Activated naive CD8-positive, alpha-beta T cell treated with anti-CD3 and anti-CD28 coated beads, Interleukin-2, amount 10 ng/mL, durations not matched to agents 7 days and 5 days (primary cell): ENCODE measurements at regions not wholly inside any gene's neighbourhood (a gene's known extent, or its start where the extent isn't known, plus 50 kb on each side); places are given as distances from the start of the nearest gene placed in this dataset.

Experiments used
- ATAC-seq: fragments of 150-1000 bp; cut with Tn5 transposase; one replicate; pipeline ENCODE4 v1.10.0; 2021; ENCODE audit warnings: low read depth, moderate library complexity
- POLR2A ChIA-PET: fragments of 350-600 bp; sonication (Branson Sonifier 250); formaldehyde crosslinking; loops from one replicate; lab custom pipeline; 2021; ENCODE audit warnings: antibody characterized with exemption; lab: Charles Lee
- DNase-seq: peaks from one replicate; pipeline ENCODE4 v3.0.0; 2021
- H3K27ac Mint-ChIP-seq: one replicate; pipeline ENCODE4 v1.8.0; 2022; ENCODE audit warnings: mild to moderate bottlenecking, mixed read lengths
- H3K27me3 Mint-ChIP-seq: one replicate; pipeline ENCODE4 v1.8.0; 2022; ENCODE audit warnings: mild to moderate bottlenecking, moderate library complexity, mixed read lengths
- H3K36me3 Mint-ChIP-seq: one replicate; pipeline ENCODE4 v1.8.0; 2021; ENCODE audit warnings: mild to moderate bottlenecking, mixed read lengths
- H3K4me1 Mint-ChIP-seq: one replicate; pipeline ENCODE4 v1.8.0; 2021; ENCODE audit warnings: mixed read lengths
- H3K4me3 Mint-ChIP-seq: one replicate; pipeline ENCODE4 v1.8.0; 2022; ENCODE audit warnings: mild to moderate bottlenecking, moderate library complexity, mixed read lengths
- H3K9me3 Mint-ChIP-seq: one replicate; pipeline ENCODE4 v1.8.0; 2021; ENCODE audit warnings: mixed read lengths

DNA sequence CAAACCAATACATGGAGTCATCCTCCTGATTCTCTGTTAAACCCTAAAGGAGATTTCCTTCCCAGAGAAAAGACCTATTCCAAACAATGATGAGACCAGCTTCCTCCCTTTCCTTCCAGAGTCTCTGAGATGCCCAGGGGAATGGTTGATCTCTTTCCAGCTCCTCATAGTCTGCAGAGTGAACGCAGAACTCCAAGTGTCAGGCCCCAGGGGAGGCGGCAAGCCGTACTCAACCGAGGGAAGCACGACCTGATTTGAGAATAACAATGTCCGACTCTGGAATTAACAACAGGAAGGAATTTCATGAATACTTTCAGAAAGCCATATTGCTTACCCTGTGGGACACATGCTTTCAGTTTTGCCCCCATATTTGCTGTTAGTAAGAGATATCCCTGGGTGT is 241.7 kb upstream of the GLI3 start:
- no peaks in the 10 kb centered on the region for H3K27me3 Mint-ChIP-seq
- H3K27ac Mint-ChIP-seq = no peak overlapping the region
- no peak overlapping the region for H3K4me3 Mint-ChIP-seq
- no peaks in the 10 kb centered on the region for H3K4me1 Mint-ChIP-seq
- H3K9me3 Mint-ChIP-seq = peaks cover 1% of the 10 kb centered on the region
- POLR2A ChIA-PET = no interaction called here
- no peaks in the 10 kb centered on the region for H3K36me3 Mint-ChIP-seq
- no peak for ATAC-seq
- no peak for DNase-seq

GRCh38 chr7:42476255-42476654 is 239.2 kb upstream of the GLI3 start:
- no peaks in the 10 kb centered on the region for H3K27me3 Mint-ChIP-seq
- H3K4me1 Mint-ChIP-seq = no peaks in the 10 kb centered on the region
- H3K36me3 Mint-ChIP-seq = no peaks in the 10 kb centered on the region
- H3K9me3 Mint-ChIP-seq = peaks cover 6% of the 10 kb centered on the region
- no peak for ATAC-seq
- H3K27ac Mint-ChIP-seq = no peak overlapping the region
- no peak overlapping the region for H3K4me3 Mint-ChIP-seq
- POLR2A ChIA-PET = no interaction called here
- no peak for DNase-seq

DNA sequence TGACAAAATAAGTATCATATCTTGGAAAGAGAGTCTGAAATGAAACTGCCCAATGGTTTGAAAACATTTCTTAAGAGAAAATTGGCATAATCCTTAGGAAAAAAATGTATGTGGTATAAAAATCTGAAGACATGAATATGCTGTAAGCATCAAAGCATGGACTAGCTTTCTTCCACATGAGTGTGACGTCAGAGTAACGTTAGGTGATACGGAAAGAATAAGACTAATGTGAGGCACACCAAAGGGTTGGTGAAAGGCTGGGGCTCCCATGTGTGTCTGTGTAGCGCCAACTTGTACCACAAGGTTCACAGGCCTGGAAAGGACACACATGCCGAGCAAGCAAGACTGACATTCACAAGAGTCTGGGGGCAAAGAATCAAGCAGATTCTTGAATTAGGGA is 238.1 kb upstream of the GLI3 start:
- Mint-ChIP-seq H3K36me3 (no peaks in the 10 kb centered on the region), H3K4me1 (no peaks in the 10 kb centered on the region), H3K27ac (no peak overlapping the region), H3K9me3 (peaks cover 6% of the 10 kb centered on the region), H3K4me3 (no peak overlapping the region), H3K27me3 (no peaks in the 10 kb centered on the region)
- no peak for ATAC-seq
- POLR2A ChIA-PET = no interaction called here
- no peak for DNase-seq

DNA sequence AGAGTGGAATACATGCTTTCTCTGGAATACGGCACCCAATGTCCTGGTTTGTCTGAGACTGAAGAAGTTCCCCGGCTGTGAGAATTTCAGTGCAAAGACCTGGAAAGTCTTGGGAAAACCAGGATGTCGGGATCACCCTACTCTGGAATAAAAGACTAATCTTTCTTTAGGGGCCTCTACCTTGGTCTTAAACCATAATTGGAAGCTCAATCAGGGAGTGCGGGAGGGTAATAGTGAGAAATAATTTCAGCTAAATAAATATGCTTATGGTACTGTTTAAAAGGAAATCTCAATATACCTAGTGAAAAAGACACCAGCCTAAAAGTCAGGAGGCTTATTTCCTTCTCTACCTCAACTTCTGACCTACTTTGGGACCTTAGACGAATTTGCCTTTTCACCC is 236.1 kb upstream of the GLI3 start:
- H3K27ac Mint-ChIP-seq = no peak overlapping the region

DNA sequence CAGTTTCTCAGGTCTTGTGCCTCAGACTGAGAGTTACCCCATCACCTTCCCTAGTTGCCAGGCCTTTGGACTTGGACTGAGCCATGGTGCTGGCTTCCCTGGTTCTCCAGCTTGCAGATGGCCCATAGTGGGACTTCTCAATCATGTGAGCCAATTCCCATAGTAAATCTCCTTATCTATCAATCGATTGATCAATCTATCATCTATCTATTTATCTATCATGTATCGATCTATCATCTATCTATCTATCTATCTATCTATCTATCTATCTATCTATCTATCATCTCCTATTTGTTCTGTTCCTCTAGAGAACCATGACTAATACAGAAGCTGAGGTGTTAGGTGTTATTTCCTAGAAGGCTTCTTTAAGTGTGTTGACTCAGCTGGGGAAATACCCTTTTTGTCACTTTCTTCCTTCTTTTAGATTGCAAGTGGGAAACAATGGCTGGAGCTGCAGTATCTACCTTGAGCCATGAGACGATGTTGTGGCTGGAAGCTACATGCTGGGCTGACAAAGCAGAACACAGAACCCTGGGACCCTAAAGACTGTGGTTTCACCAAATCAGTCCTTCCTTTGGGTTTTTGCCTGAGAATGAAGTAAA is 234.7 kb upstream of the GLI3 start:
- no peak overlapping the region for H3K27ac Mint-ChIP-seq
- no peaks in the 10 kb centered on the region for H3K36me3 Mint-ChIP-seq
- ATAC-seq (no peak), DNase-seq (no peak)
- POLR2A ChIA-PET = no interaction called here
- H3K9me3 Mint-ChIP-seq = peaks cover 5% of the 10 kb centered on the region
- H3K4me1 Mint-ChIP-seq = no peaks in the 10 kb centered on the region
- H3K4me3 Mint-ChIP-seq = no peak overlapping the region
- H3K27me3 Mint-ChIP-seq = no peaks in the 10 kb centered on the region

More for the DNA sequence above, 236.1 kb upstream of the GLI3 start:
- POLR2A ChIA-PET = no interaction called here
- Mint-ChIP-seq H3K9me3 (peaks cover 6% of the 10 kb centered on the region), H3K36me3 (no peaks in the 10 kb centered on the region), H3K27me3 (no peaks in the 10 kb centered on the region), H3K4me3 (no peak overlapping the region), H3K4me1 (no peaks in the 10 kb centered on the region)
- ATAC-seq (no peak), DNase-seq (no peak)

DNA sequence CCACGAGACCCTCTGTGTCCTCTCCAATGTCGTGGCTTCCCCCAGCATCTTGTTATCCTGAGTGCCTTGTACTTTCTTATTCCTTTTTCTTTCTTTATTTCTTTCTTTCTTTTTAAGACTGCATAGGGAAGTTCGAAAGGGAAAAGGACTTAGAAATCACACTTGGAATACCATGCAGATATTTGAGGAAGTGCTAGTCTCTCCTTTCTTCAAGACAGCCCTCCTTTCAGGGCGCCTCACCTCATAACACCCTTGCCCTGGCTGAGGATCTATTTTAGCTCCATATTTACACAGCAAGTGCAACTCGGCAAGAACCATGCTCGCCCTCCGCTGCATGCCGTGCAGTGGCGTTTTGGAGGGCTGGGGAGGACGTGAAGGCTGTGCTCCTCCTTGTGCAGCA is 232.3 kb upstream of the GLI3 start:
- Mint-ChIP-seq H3K9me3 (peaks cover 7% of the 10 kb centered on the region), H3K36me3 (no peaks in the 10 kb centered on the region), H3K4me3 (no peak overlapping the region), H3K4me1 (no peaks in the 10 kb centered on the region), H3K27ac (no peak overlapping the region), H3K27me3 (no peaks in the 10 kb centered on the region)
- POLR2A ChIA-PET = no interaction called here
- DNase-seq (no peak), ATAC-seq (no peak)

- DNase-seq = no peak
- Mint-ChIP-seq H3K4me1 (no peaks in the 10 kb centered on the region), H3K27me3 (no peaks in the 10 kb centered on the region), H3K27ac (no peak overlapping the region), H3K36me3 (no peaks in the 10 kb centered on the region), H3K4me3 (no peak overlapping the region), H3K9me3 (peaks cover 7% of the 10 kb centered on the region)
- POLR2A ChIA-PET = no interaction called here
- ATAC-seq = no peak
These were observed 231.5 kb upstream of the GLI3 start for GRCh38 chr7:42468471-42468870.

DNA sequence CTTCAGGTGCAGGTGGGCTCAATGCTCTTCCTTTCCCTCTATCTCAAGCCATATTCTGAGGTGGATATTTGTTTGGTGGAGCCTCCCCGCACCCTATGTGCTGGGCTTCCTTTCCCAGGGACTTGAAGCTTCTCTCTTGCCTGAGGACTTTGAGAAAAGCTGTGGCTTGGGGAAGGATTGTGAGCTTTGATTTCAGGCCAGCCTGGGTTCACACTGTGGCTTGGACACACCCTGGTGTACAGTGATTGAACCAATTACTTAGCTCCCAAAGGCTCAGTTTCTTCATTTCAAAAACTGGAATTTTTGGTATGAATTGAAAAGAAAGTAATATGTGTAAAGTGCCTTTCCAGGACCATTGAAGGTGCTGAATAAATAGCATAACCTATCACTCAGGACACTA is 224.5 kb upstream of the GLI3 start:
- ATAC-seq (no peak), DNase-seq (no peak)
- H3K9me3 Mint-ChIP-seq = peaks cover 3% of the 10 kb centered on the region
- H3K36me3 Mint-ChIP-seq = no peaks in the 10 kb centered on the region
- no peak overlapping the region for H3K27ac Mint-ChIP-seq
- no peaks in the 10 kb centered on the region for H3K27me3 Mint-ChIP-seq
- H3K4me1 Mint-ChIP-seq = no peaks in the 10 kb centered on the region
- H3K4me3 Mint-ChIP-seq = no peak overlapping the region
- POLR2A ChIA-PET = no interaction called here

DNA sequence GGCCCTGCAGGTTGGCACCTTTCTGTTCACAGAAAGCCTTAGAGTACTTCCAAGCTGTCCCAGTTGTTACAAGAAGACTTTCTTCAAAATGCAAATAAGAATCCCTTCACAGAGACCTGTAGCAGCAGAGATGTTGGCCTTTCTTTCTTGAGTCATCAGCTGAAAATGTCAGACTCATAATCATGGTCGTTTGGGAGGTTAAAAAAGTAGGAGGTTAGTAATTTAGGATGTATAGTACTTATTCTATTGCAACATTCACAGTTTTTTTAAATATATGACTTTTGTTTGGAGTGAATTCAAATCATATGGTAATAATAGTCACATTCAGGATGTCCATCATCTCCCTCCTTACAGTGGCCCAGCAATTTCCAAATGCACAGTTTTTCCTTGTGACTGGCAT is 223.9 kb upstream of the GLI3 start:
- POLR2A ChIA-PET = no interaction called here
- H3K27me3 Mint-ChIP-seq = no peaks in the 10 kb centered on the region
- H3K4me3 Mint-ChIP-seq = no peak overlapping the region
- ATAC-seq (no peak), DNase-seq (no peak)
- no peak overlapping the region for H3K27ac Mint-ChIP-seq
- no peaks in the 10 kb centered on the region for H3K9me3 Mint-ChIP-seq
- H3K4me1 Mint-ChIP-seq = no peaks in the 10 kb centered on the region
- H3K36me3 Mint-ChIP-seq = no peaks in the 10 kb centered on the region

DNA sequence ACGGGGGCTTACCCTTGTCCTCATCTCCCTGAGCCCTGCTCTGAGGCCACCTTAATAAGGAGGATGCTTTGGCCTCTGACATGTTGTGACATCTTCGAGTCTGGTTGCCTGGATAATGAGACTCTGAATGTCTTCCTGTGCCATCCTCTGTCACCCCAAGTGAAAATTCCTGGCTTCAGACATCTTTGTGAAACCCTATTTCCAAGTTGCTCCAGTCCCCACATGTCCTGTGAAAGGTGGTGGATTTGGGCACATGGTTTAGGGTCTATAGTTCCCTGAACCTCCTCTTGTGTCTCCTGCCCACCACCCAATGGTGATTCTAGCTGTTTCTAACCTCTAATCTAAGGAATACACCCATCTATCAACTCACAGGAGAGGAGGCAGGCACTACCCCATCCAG is 223.1 kb upstream of the GLI3 start:
- POLR2A ChIA-PET = no interaction called here
- Mint-ChIP-seq H3K4me1 (no peaks in the 10 kb centered on the region), H3K9me3 (no peaks in the 10 kb centered on the region), H3K4me3 (no peak overlapping the region), H3K27ac (no peak overlapping the region), H3K27me3 (no peaks in the 10 kb centered on the region), H3K36me3 (no peaks in the 10 kb centered on the region)
- ATAC-seq (no peak), DNase-seq (no peak)

DNA sequence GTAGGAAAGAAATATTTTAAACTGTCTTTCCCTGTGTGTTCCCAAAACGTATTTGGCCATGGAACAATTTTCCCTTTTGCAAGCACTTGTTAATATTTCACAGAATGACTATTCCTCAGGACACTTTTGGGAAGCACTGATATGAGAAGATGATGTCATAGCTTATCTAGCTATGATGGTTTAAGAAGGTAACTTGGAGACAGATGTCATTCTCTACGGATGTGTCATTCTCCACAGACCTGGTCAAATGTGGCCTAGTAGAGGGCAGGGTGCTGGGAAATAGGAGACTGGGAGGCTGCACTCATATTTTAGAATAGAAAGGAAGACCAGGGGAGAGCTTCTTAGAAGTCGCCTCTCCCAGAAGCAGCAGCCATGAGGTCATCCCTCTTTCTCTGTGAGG is 220.7 kb upstream of the GLI3 start:
- no peaks in the 10 kb centered on the region for H3K36me3 Mint-ChIP-seq
- POLR2A ChIA-PET = no interaction called here
- H3K9me3 Mint-ChIP-seq = peaks cover 4% of the 10 kb centered on the region
- DNase-seq = no peak
- no peak overlapping the region for H3K27ac Mint-ChIP-seq
- no peaks in the 10 kb centered on the region for H3K4me1 Mint-ChIP-seq
- ATAC-seq = no peak
- H3K4me3 Mint-ChIP-seq = no peak overlapping the region
- no peaks in the 10 kb centered on the region for H3K27me3 Mint-ChIP-seq

DNA sequence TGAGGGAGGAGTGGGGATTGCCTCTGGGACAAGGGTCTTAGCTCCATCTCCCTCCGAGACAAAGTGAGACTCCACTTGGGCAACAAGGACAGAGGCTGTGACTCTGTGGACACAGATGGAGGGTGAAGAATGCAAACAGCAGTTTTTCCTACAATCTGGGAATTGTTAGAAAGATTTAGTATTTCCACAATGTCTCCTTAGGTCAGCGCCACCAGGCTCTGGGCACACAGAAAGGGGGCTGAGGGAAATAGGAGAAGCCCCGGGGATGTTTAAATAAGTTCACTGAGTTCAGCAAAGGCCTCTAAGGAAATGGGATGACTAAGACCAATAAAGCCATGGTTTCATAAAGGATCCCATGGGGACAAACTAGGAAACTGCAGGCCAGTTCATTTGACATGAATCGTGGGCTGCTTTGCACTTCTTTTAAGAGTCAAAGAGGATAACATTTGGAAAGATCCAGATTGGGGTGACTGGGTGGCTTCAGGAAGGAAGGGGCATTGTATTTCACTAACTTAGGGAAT is 219.8 kb upstream of the GLI3 start:
- Mint-ChIP-seq H3K36me3 (no peaks in the 10 kb centered on the region), H3K4me1 (no peaks in the 10 kb centered on the region), H3K9me3 (peaks cover 4% of the 10 kb centered on the region), H3K4me3 (no peak overlapping the region), H3K27me3 (no peaks in the 10 kb centered on the region), H3K27ac (no peak overlapping the region)
- POLR2A ChIA-PET = no interaction called here
- DNase-seq (no peak), ATAC-seq (no peak)

GRCh38 chr7:42456267-42456666 is 219.3 kb upstream of the GLI3 start:
- Mint-ChIP-seq H3K27me3 (no peaks in the 10 kb centered on the region), H3K27ac (no peak overlapping the region), H3K4me1 (no peaks in the 10 kb centered on the region), H3K9me3 (peaks cover 4% of the 10 kb centered on the region), H3K36me3 (no peaks in the 10 kb centered on the region), H3K4me3 (no peak overlapping the region)
- POLR2A ChIA-PET = no interaction called here
- ATAC-seq (no peak), DNase-seq (no peak)

- H3K4me3 Mint-ChIP-seq = no peak overlapping the region
- ATAC-seq (no peak), DNase-seq (no peak)
- H3K27ac Mint-ChIP-seq = no peak overlapping the region
- POLR2A ChIA-PET = no interaction called here
- no peaks in the 10 kb centered on the region for H3K36me3 Mint-ChIP-seq
- no peaks in the 10 kb centered on the region for H3K4me1 Mint-ChIP-seq
- no peaks in the 10 kb centered on the region for H3K27me3 Mint-ChIP-seq
- peaks cover 4% of the 10 kb centered on the region for H3K9me3 Mint-ChIP-seq
These were observed 216.9 kb upstream of the GLI3 start for GRCh38 chr7:42453931-42454361.

DNA sequence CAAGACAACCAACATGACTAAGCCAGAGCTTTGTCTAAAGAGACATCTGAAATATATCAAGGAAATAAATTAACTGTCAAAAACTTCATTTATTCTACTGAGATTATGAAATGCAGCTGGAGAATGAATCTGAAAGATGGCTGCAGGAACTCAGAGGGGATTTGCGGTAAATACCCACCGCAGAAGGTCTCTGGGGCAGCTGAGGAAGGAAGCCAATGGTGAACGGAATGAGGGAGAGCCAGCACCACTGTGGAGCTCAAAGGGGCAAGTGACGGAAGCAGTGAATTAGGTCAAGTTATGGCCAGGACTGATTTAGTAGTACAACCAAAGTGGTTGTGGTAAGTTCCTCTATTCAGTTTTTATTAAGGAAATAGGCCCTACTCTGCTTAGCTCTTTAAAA is 215.3 kb upstream of the GLI3 start:
- ATAC-seq (no peak), DNase-seq (no peak)
- Mint-ChIP-seq H3K4me3 (no peak overlapping the region), H3K27ac (no peak overlapping the region), H3K36me3 (no peaks in the 10 kb centered on the region), H3K9me3 (peaks cover 4% of the 10 kb centered on the region), H3K27me3 (no peaks in the 10 kb centered on the region), H3K4me1 (no peaks in the 10 kb centered on the region)
- POLR2A ChIA-PET = no interaction called here
